ENCODE measurements at regions not wholly inside any gene's neighbourhood (a gene's known extent, or its start where the extent isn't known, plus 50 kb on each side); places are given as distances from the start of the nearest gene placed in this dataset.

GRCh38 chr22:35170716-35171697 is 86.3 kb upstream of the HMGXB4 start:
- H3K4me1 ChIP-seq (ENCODE audit: insufficient read depth, poor library complexity, severe bottlenecking) = no peaks in the 10 kb centered on the region
- H3K27ac ChIP-seq (ENCODE audit: poor library complexity, severe bottlenecking) = no peak overlapping the region
- TF ChIP-seq CTCF (IDR thresholded peaks at IDR 0.05; ENCODE audit: poor library complexity, severe bottlenecking) = peak; percentile 22
- H3K9me3 ChIP-seq (ENCODE audit: severe bottlenecking) = no peaks in the 10 kb centered on the region
- ATAC-seq (ENCODE audit: low read depth) (peak; percentile 36; the same call in 1 of the 3 replicates), DNase-seq (ENCODE audit: low spot score) (no peak)
- H3K36me3 ChIP-seq (ENCODE audit: low read depth) = no peaks in the 10 kb centered on the region
- H3K27me3 ChIP-seq (ENCODE audit: insufficient read depth, poor library complexity, severe bottlenecking) = no peaks in the 10 kb centered on the region
- H3K4me3 ChIP-seq (ENCODE audit: severe bottlenecking) = no peak overlapping the region

DNA sequence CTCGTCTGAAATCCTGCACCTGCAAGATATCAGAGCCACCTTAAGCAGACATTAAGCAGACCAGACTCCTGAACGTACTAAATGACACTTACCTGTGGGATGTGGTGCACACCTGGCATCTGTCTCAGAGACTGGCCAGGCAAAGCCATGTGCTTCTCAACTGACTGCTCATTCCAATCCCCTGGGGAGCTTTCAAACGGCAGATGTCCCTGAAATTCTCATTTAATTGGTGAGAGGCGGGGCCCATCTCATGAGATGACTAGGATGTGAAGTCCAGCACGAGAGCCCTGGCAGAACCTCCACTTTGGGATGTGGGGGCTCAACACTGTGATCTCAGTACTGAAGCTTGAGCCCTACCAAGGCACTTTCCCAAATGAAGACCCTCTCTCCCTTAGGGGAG is 84.9 kb upstream of the HMGXB4 start:
- Histone ChIP-seq H3K4me1 (ENCODE audit: insufficient read depth, poor library complexity, severe bottlenecking) (no peaks in the 10 kb centered on the region), H3K4me3 (ENCODE audit: severe bottlenecking) (no peak overlapping the region), H3K27ac (ENCODE audit: poor library complexity, severe bottlenecking) (no peak overlapping the region), H3K9me3 (ENCODE audit: severe bottlenecking) (no peaks in the 10 kb centered on the region), H3K27me3 (ENCODE audit: insufficient read depth, poor library complexity, severe bottlenecking) (no peaks in the 10 kb centered on the region), H3K36me3 (ENCODE audit: low read depth) (no peaks in the 10 kb centered on the region)
- no peak for TF ChIP-seq CTCF (IDR thresholded peaks at IDR 0.05; ENCODE audit: poor library complexity, severe bottlenecking)
- ATAC-seq (ENCODE audit: low read depth) (no peak), DNase-seq (ENCODE audit: low spot score) (no peak)

DNA sequence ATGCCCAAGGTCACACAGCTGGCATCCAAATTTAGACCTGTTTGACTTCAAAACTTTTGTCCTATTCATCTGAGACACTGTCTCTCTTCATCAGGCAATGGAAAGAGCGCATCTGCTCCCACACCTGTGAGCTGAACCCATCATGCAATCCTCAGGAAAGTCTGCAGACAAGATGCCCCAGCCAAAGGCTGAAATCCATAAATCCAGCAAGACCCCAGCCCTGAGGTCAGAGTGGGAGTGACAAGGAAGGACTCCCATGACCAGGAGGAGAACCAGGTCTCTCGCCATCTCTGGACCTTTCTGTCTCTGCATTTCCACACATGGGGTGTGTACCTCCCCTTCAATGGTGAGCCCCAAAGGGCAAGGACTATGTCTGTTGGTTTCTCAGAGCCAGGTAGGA is 83.6 kb upstream of the HMGXB4 start:
- ATAC-seq (ENCODE audit: low read depth) (no peak), DNase-seq (ENCODE audit: low spot score) (no peak)
- Histone ChIP-seq H3K4me1 (ENCODE audit: insufficient read depth, poor library complexity, severe bottlenecking) (no peaks in the 10 kb centered on the region), H3K4me3 (ENCODE audit: severe bottlenecking) (no peak overlapping the region), H3K9me3 (ENCODE audit: severe bottlenecking) (no peaks in the 10 kb centered on the region), H3K27ac (ENCODE audit: poor library complexity, severe bottlenecking) (no peak overlapping the region), H3K27me3 (ENCODE audit: insufficient read depth, poor library complexity, severe bottlenecking) (no peaks in the 10 kb centered on the region), H3K36me3 (ENCODE audit: low read depth) (no peaks in the 10 kb centered on the region)
- no peak for TF ChIP-seq CTCF (IDR thresholded peaks at IDR 0.05; ENCODE audit: poor library complexity, severe bottlenecking)

- Histone ChIP-seq H3K4me3 (ENCODE audit: severe bottlenecking) (no peak overlapping the region), H3K27ac (ENCODE audit: poor library complexity, severe bottlenecking) (no peak overlapping the region), H3K27me3 (ENCODE audit: insufficient read depth, poor library complexity, severe bottlenecking) (no peaks in the 10 kb centered on the region), H3K9me3 (ENCODE audit: severe bottlenecking) (no peaks in the 10 kb centered on the region), H3K36me3 (ENCODE audit: low read depth) (no peaks in the 10 kb centered on the region), H3K4me1 (ENCODE audit: insufficient read depth, poor library complexity, severe bottlenecking) (no peaks in the 10 kb centered on the region)
- TF ChIP-seq CTCF (IDR thresholded peaks at IDR 0.05; ENCODE audit: poor library complexity, severe bottlenecking) = no peak
- no peak for ATAC-seq (ENCODE audit: low read depth)
- DNase-seq (ENCODE audit: low spot score) = no peak
These were observed 82.8 kb upstream of the HMGXB4 start for GRCh38 chr22:35174401-35175038.
